SU-DHL-6 (cell line): ENCODE measurements at regions not wholly inside any gene's neighbourhood (a gene's known extent, or its start where the extent isn't known, plus 50 kb on each side); places are given as distances from the start of the nearest gene placed in this dataset.
A peak's percentile ranks its signal among the peaks of the same experiment; 100 is the strongest.

Source experiments
- H2AFZ ChIP-seq: fragments of 200-600 bp; sonication (generic); 2 replicates; pipeline ENCODE4 v1.6.1; 2014; ENCODE audit warnings: low read depth, mild to moderate bottlenecking, moderate library complexity, mixed read lengths, antibody characterized with exemption, low read length; ENCODE audit not compliant: severe bottlenecking
- H3F3A ChIP-seq: fragments of 200-600 bp; shearing (Covaris generic); 2 replicates; pipeline ENCODE4 v1.6.0; 2016; ENCODE audit warnings: antibody characterized with exemption, mild to moderate bottlenecking; ENCODE audit not compliant: insufficient read depth
- H3K27ac ChIP-seq: fragments of 200-600 bp; sonication (generic); 2 replicates; pipeline ENCODE4 v1.5.1; 2016; ENCODE audit warnings: low read depth, mild to moderate bottlenecking, low read length, moderate library complexity, mixed read lengths
- H3K27me3 ChIP-seq: fragments of 200-600 bp; sonication (generic), shearing (Covaris generic); 2 replicates; pipeline ENCODE4 v1.6.0; 2014; ENCODE audit warnings: mild to moderate bottlenecking, low read length
- H3K36me3 ChIP-seq: fragments of 200-600 bp; sonication (generic); 2 replicates; pipeline ENCODE4 v1.6.1; 2014; ENCODE audit warnings: mild to moderate bottlenecking, low read length, mixed read lengths
- H3K4me2 ChIP-seq: fragments of 300-600, 200-600 bp; shearing (Covaris generic), sonication (generic); 2 replicates; pipeline ENCODE4 v1.6.0; 2014; ENCODE audit warnings: low read length, low read depth, mild to moderate bottlenecking; ENCODE audit not compliant: poor library complexity, severe bottlenecking
- H3K4me3 ChIP-seq: fragments of 200-600 bp; sonication (generic); 2 replicates; pipeline ENCODE4 v1.5.1; 2014; ENCODE audit warnings: antibody characterized with exemption, low read length, mild to moderate bottlenecking, mixed read lengths; ENCODE audit not compliant: insufficient read depth, poor library complexity, severe bottlenecking
- H3K79me2 ChIP-seq: fragments of 200-600 bp; sonication (generic); 2 replicates; pipeline ENCODE4 v1.6.1; 2014; ENCODE audit warnings: mild to moderate bottlenecking, low read length, moderate library complexity; ENCODE audit not compliant: insufficient read depth
- H3K9ac ChIP-seq: fragments of 200-600 bp; sonication (generic); 2 replicates; pipeline ENCODE4 v1.7.0; 2014; ENCODE audit warnings: mild to moderate bottlenecking, low read length
- H3K9me2 ChIP-seq: fragments of 200-600 bp; sonication (generic); replicated peaks from 2 replicates; pipeline ENCODE4 v1.6.1; 2014; ENCODE audit warnings: low read length; ENCODE audit not compliant: insufficient read depth
- H3K9me3 ChIP-seq: fragments of 200-600 bp; sonication (generic); 2 replicates; pipeline ENCODE4 v1.6.1; 2014; ENCODE audit warnings: low read length, mixed read lengths; ENCODE audit not compliant: insufficient read depth
- H4K20me1 ChIP-seq: fragments of 200-600 bp; sonication (generic); 2 replicates; pipeline ENCODE4 v1.6.1; 2014; ENCODE audit warnings: low read depth, mild to moderate bottlenecking, antibody characterized with exemption, low read length, moderate library complexity, mixed read lengths
- EZH2phosphoT487 ChIP-seq: fragments of 200-600 bp; sonication (generic), shearing (Covaris generic); conservative IDR thresholded peaks from 2 replicates; pipeline ENCODE4 v1.6.1; 2018; ENCODE audit warnings: mild to moderate bottlenecking, antibody characterized with exemption, low read length, moderate library complexity, mixed read lengths
- TF ChIP-seq, protein P1 (sequence below): fragments of 200-600 bp; sonication (generic); IDR thresholded peaks from one replicate; pipeline ENCODE4 v1.5.1; 2017; ENCODE audit warnings: antibody characterized with exemption, mild to moderate bottlenecking, low read length, moderate library complexity; ENCODE audit not compliant: insufficient read depth, poor library complexity, severe bottlenecking

GRCh38 chrX:22742174-22742573 lies 257.6 kb upstream of the DDX53 start:
- Histone ChIP-seq H3K9ac (no peak overlapping the region), H3K27me3 (no peaks in the 10 kb centered on the region), H3K36me3 (no peaks in the 10 kb centered on the region), H3K9me3 (no peaks in the 10 kb centered on the region), H4K20me1 (no peaks in the 10 kb centered on the region), H3K27ac (no peak overlapping the region), H3K4me2 (no peak overlapping the region), H3K79me2 (no peaks in the 10 kb centered on the region), H3K9me2 (no peaks in the 10 kb centered on the region), H3F3A (no peaks in the 10 kb centered on the region), H2AFZ (no peak overlapping the region), H3K4me3 (no peak overlapping the region)
- no peak for TF ChIP-seq EZH2phosphoT487
- TF ChIP-seq, protein P1, sequence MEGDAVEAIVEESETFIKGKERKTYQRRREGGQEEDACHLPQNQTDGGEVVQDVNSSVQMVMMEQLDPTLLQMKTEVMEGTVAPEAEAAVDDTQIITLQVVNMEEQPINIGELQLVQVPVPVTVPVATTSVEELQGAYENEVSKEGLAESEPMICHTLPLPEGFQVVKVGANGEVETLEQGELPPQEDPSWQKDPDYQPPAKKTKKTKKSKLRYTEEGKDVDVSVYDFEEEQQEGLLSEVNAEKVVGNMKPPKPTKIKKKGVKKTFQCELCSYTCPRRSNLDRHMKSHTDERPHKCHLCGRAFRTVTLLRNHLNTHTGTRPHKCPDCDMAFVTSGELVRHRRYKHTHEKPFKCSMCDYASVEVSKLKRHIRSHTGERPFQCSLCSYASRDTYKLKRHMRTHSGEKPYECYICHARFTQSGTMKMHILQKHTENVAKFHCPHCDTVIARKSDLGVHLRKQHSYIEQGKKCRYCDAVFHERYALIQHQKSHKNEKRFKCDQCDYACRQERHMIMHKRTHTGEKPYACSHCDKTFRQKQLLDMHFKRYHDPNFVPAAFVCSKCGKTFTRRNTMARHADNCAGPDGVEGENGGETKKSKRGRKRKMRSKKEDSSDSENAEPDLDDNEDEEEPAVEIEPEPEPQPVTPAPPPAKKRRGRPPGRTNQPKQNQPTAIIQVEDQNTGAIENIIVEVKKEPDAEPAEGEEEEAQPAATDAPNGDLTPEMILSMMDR, result no peak

- Histone ChIP-seq H3K27me3 (no peaks in the 10 kb centered on the region), H3K27ac (no peak overlapping the region), H3K79me2 (no peaks in the 10 kb centered on the region), H3K9ac (no peak overlapping the region), H3K4me3 (no peak overlapping the region), H3K9me3 (no peaks in the 10 kb centered on the region), H2AFZ (no peak overlapping the region), H3F3A (no peaks in the 10 kb centered on the region), H4K20me1 (no peaks in the 10 kb centered on the region), H3K36me3 (no peaks in the 10 kb centered on the region), H3K4me2 (no peak overlapping the region), H3K9me2 (no peaks in the 10 kb centered on the region)
- TF ChIP-seq, protein P1, result no peak
- TF ChIP-seq EZH2phosphoT487, result no peak
Observed at GRCh38 chrX:22746081-22746480, 253.7 kb upstream of the DDX53 start.

DNA sequence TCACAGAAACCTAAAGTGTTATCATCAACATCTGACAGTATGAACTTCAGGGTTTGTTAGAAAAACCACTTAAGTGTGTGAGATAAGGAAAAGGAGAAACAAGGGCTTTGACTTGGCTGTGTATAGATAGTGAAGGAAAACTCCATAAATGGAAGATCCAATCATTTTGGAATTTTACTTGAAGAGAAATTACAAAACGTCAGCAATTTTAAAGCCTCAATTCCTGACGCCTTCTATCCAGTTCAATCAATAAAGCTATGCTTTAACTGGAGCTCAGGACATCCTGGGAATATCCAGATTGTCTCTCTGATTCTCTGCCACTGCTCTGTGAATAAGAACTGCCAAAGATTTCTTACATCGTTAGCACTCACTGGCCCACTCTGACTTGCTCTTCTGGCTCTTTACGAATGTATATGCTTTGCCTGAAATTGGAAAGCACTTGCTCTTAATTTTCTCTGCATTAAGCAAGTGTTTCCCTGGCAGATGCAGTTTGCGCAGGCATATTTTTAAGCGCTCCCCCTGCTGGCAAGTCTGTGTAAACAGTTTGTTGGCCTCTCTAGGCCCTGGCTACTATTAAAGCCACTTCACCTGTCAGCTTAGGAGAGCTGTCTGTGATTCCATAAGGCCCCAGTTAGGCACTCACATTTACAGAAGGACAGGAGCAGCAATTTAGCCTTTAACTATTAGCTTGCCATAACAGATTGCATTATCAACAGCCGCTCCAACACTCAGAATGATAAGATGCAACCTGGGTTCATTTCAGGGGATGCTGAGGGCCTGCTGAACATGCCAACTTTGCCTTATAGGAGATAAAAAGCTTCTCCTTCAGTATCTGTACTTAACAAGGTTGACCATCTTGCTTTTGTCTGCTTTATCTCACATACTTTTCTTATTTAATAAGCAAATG lies 251.4 kb upstream of the DDX53 start:
- Histone ChIP-seq H3K27me3 (no peaks in the 10 kb centered on the region), H3K9me3 (no peaks in the 10 kb centered on the region), H3K36me3 (no peaks in the 10 kb centered on the region), H3K4me3 (no peak overlapping the region), H3K4me2 (no peak overlapping the region), H3F3A (no peaks in the 10 kb centered on the region), H3K9ac (no peak overlapping the region), H3K79me2 (no peaks in the 10 kb centered on the region), H2AFZ (no peak overlapping the region), H3K27ac (no peak overlapping the region), H3K9me2 (no peaks in the 10 kb centered on the region), H4K20me1 (no peaks in the 10 kb centered on the region)
- TF ChIP-seq, protein P1, result peak; percentile 39
- TF ChIP-seq EZH2phosphoT487, result no peak
